NCI-H2171 treated with DMSO at 0.1 percent for 48 hours (cell line): ENCODE measurements at regions not wholly inside any gene's neighbourhood (a gene's known extent, or its start where the extent isn't known, plus 50 kb on each side); places are given as distances from the start of the nearest gene placed in this dataset.

Source experiments
- DNase-seq: peaks from one replicate; lab custom pipeline; 2025; lab: John Stamatoyannopoulos, UW

- no peak for DNase-seq
Measured at GRCh38 chr6:168212362-168212761, 107.2 kb downstream of the DACT2 start.

- DNase-seq, result no peak
Measured at GRCh38 chr6:168211681-168212080, 107.9 kb downstream of the DACT2 start.

- DNase-seq, result no peak
Measured at GRCh38 chr6:168210239-168211105, 109.1 kb downstream of the DACT2 start.

GRCh38 chr6:168209420-168209819 lies 110.2 kb downstream of the DACT2 start:
- DNase-seq, result no peak

- DNase-seq, result no peak
Measured at GRCh38 chr6:168208854-168209253, 110.7 kb downstream of the DACT2 start.

GRCh38 chr6:168208402-168208801 lies 111.2 kb downstream of the DACT2 start:
- no peak for DNase-seq

- no peak for DNase-seq
Measured at GRCh38 chr6:168207421-168208175, 112.0 kb downstream of the DACT2 start.

GRCh38 chr6:168206661-168207274 lies 112.8 kb downstream of the DACT2 start:
- DNase-seq, result no peak

- no peak for DNase-seq
Measured at GRCh38 chr6:168206186-168206585, 113.4 kb downstream of the DACT2 start.

GRCh38 chr6:168201799-168202198 lies 117.8 kb downstream of the DACT2 start:
- no peak for DNase-seq

- DNase-seq, result no peak
Measured at GRCh38 chr6:168201383-168201782, 118.2 kb downstream of the DACT2 start.

- DNase-seq, result no peak
Measured at GRCh38 chr6:168200571-168201134, 118.9 kb downstream of the DACT2 start.

- DNase-seq, result no peak
Measured at GRCh38 chr6:168198302-168199180, 119.5 kb upstream of the FRMD1 start.

GRCh38 chr6:168197636-168198301 lies 118.8 kb upstream of the FRMD1 start:
- no peak for DNase-seq

- no peak for DNase-seq
Measured at GRCh38 chr6:168196881-168197635, 118.0 kb upstream of the FRMD1 start.

- DNase-seq, result no peak
Measured at GRCh38 chr6:168196385-168196860, 117.4 kb upstream of the FRMD1 start.

- DNase-seq, result no peak
Measured at GRCh38 chr6:168195712-168196111, 116.7 kb upstream of the FRMD1 start.

GRCh38 chr6:168194732-168195567 lies 115.9 kb upstream of the FRMD1 start:
- no peak for DNase-seq
